ENCODE measurements at regions not wholly inside any gene's neighbourhood (a gene's known extent, or its start where the extent isn't known, plus 50 kb on each side); places are given as distances from the start of the nearest gene placed in this dataset.
"Not testable (repeated sequence)": the region's sequence is repeated elsewhere in the genome, so short reads cannot be mapped to it uniquely, and the experiment has no call there.

DNA sequence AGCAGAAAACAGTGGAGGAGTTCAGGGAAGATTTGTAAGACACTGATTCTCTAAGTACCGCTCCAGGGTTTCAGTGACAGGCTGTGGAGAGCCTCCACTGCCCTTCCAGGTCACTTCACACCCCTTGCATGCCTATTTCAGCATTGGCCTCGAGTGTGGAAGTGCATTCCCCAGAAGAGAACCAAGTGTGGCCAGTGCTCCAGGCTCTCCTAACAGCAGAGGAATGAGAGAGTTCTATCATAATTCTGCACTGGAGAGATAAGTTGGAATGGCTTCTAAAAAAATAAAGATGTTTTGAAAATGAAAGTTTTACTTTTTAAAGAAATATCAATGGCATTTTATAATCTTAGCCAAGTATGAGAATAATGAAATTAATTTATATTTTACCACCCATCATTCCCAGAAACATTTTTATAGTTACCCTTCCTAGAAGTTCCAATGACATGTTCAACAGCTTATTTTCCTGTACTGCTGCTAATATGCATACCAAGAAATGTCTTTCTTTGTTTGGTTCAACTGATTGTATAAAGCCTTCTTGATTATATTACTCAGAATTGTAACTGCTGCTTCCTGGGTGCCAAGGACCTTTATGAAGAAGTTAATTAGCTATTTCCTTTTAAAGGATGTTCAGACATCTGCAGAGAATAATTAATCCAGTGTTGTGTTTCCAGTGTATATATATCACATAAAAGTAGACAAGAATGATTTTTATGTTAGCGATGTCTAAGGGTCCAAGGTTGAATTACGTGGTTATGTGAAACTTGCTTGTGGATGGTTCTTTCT lies 61.0 kb upstream of the SERPINE2 start:
- POLR2A ChIA-PET, result no interaction called here
- TF ChIP-seq, protein P1, sequence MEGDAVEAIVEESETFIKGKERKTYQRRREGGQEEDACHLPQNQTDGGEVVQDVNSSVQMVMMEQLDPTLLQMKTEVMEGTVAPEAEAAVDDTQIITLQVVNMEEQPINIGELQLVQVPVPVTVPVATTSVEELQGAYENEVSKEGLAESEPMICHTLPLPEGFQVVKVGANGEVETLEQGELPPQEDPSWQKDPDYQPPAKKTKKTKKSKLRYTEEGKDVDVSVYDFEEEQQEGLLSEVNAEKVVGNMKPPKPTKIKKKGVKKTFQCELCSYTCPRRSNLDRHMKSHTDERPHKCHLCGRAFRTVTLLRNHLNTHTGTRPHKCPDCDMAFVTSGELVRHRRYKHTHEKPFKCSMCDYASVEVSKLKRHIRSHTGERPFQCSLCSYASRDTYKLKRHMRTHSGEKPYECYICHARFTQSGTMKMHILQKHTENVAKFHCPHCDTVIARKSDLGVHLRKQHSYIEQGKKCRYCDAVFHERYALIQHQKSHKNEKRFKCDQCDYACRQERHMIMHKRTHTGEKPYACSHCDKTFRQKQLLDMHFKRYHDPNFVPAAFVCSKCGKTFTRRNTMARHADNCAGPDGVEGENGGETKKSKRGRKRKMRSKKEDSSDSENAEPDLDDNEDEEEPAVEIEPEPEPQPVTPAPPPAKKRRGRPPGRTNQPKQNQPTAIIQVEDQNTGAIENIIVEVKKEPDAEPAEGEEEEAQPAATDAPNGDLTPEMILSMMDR (IDR thresholded peaks at IDR 0.05; ENCODE audit: insufficient read depth in 1 of 2, low read depth in 1 of 2, low read length in 1 of 2, severe bottlenecking in 1 of 2, unreplicated experiment in 1 of 2), result no peak
- Histone ChIP-seq H3K36me3 (ENCODE audit: control insufficient read depth, insufficient read depth, low read length) (no peaks in the 10 kb centered on the region), H3K4me3 (ENCODE audit: low read depth, low read length) (no peak overlapping the region), H3K9me3 (no peaks in the 10 kb centered on the region), H3K27me3 (replicated peaks; ENCODE audit: control insufficient read depth, insufficient read depth, low read length) (no peaks in the 10 kb centered on the region), H3K4me1 (no peaks in the 10 kb centered on the region)
- Mint-ChIP-seq H3K9me3 (ENCODE audit: unreplicated experiment) (no peaks in the 10 kb centered on the region), H3K4me1 (ENCODE audit: low read depth, unreplicated experiment) (no peaks in the 10 kb centered on the region), H3K27ac (ENCODE audit: unreplicated experiment) (no peak overlapping the region), H3K27me3 (ENCODE audit: insufficient read depth, unreplicated experiment) (peaks cover 10% of the 10 kb centered on the region), H3K4me3 (ENCODE audit: unreplicated experiment) (no peak overlapping the region), H3K36me3 (ENCODE audit: insufficient read depth, unreplicated experiment) (no peaks in the 10 kb centered on the region)
- intact Hi-C loops (cut with micrococcal nuclease; ENCODE audit: unreplicated experiment), result no loop called here
- no TSS peak for BruUV-seq (replicated peaks)
- no peak for DNase-seq
- CTCF ChIA-PET, result no interaction called here

DNA sequence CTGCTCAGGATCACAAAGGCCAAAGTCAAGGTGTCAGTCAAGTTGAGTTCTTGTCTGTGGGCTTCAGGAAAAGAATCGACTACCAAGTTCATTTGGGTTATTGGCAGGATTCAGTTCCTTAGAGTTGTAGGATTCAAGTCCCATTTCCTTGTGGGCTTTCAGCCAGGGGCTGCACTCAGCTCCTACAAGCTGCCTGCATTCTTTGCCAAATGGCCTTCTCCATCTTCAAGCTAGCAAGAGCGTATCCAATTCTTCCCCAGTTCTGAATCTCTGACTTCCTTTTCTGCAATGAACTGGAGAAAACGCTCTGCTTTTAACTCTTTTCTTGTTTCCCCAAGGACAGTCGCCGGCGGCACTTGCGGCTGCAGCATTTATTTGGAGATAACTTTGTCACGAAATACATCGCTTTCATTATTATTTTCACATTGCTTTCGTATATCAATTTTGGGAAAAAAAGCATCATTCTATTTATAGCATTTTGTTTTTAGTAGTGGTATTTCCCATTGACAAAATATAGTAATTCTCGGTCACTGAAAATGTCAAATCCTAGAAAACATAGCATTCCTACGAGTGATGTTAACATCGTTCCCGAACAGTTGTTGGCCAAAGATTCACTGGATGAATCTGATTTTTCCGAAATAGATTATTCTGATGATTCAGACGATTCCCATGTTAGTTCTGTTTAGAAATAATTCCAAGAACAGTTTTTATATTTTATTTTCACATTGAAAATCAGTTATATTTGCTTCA lies 59.6 kb upstream of the SERPINE2 start:
- no peaks in the 10 kb centered on the region for H3K36me3 ChIP-seq (ENCODE audit: control insufficient read depth, insufficient read depth, low read length)
- no peak for DNase-seq
- CTCF ChIA-PET, result no interaction called here
- Mint-ChIP-seq H3K4me1 (ENCODE audit: low read depth, unreplicated experiment) (no peaks in the 10 kb centered on the region), H3K36me3 (ENCODE audit: insufficient read depth, unreplicated experiment) (no peaks in the 10 kb centered on the region), H3K27ac (ENCODE audit: unreplicated experiment) (no peak overlapping the region), H3K4me3 (ENCODE audit: unreplicated experiment) (no peak overlapping the region), H3K9me3 (ENCODE audit: unreplicated experiment) (no peaks in the 10 kb centered on the region), H3K27me3 (ENCODE audit: insufficient read depth, unreplicated experiment) (peaks cover 17% of the 10 kb centered on the region)
- TF ChIP-seq, protein P1 (IDR thresholded peaks at IDR 0.05; ENCODE audit: insufficient read depth in 1 of 2, low read depth in 1 of 2, low read length in 1 of 2, severe bottlenecking in 1 of 2, unreplicated experiment in 1 of 2), result no peak
- H3K27me3 ChIP-seq (replicated peaks; ENCODE audit: control insufficient read depth, insufficient read depth, low read length), result no peaks in the 10 kb centered on the region
- no TSS peak for BruUV-seq (replicated peaks)
- H3K4me3 ChIP-seq (ENCODE audit: low read depth, low read length), result no peak overlapping the region
- no peaks in the 10 kb centered on the region for H3K4me1 ChIP-seq
- POLR2A ChIA-PET, result no interaction called here
- intact Hi-C loops (cut with micrococcal nuclease; ENCODE audit: unreplicated experiment), result no loop called here
- H3K9me3 ChIP-seq, result no peaks in the 10 kb centered on the region

DNA sequence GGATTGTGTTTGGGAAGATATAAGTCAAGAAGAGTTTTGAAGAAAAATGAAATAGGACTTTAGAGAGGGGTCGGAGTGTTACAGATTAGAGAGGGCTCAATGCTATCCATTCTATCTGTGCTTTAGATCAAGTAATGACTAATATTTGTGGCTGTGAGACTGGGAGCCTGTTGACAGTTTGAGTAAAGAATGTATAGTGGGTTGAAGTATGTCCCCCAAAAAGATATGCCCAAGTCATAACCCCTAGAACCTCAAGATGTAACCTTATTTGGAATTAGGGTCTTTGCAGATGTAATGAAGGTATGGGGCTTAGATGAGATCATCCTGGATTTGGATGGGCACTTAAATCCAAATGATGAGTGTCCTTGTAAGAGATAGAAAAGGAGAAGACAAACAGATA lies 55.3 kb upstream of the SERPINE2 start:
- H3K27me3 ChIP-seq (replicated peaks; ENCODE audit: control insufficient read depth, insufficient read depth, low read length), result no peaks in the 10 kb centered on the region
- CTCF ChIA-PET, result no interaction called here
- Mint-ChIP-seq H3K36me3 (ENCODE audit: insufficient read depth, unreplicated experiment) (no peaks in the 10 kb centered on the region), H3K4me3 (ENCODE audit: unreplicated experiment) (no peak overlapping the region), H3K27me3 (ENCODE audit: insufficient read depth, unreplicated experiment) (peaks cover 21% of the 10 kb centered on the region), H3K27ac (ENCODE audit: unreplicated experiment) (no peak overlapping the region), H3K4me1 (ENCODE audit: low read depth, unreplicated experiment) (no peaks in the 10 kb centered on the region), H3K9me3 (ENCODE audit: unreplicated experiment) (no peaks in the 10 kb centered on the region)
- POLR2A ChIA-PET, result no interaction called here
- TF ChIP-seq, protein P1 (IDR thresholded peaks at IDR 0.05; ENCODE audit: insufficient read depth in 1 of 2, low read depth in 1 of 2, low read length in 1 of 2, severe bottlenecking in 1 of 2, unreplicated experiment in 1 of 2), result no peak
- BruUV-seq (replicated peaks), result no TSS peak
- no peaks in the 10 kb centered on the region for H3K4me1 ChIP-seq
- H3K36me3 ChIP-seq (ENCODE audit: control insufficient read depth, insufficient read depth, low read length), result no peaks in the 10 kb centered on the region
- intact Hi-C loops (cut with micrococcal nuclease; ENCODE audit: unreplicated experiment), result no loop called here
- no peaks in the 10 kb centered on the region for H3K9me3 ChIP-seq
- DNase-seq, result no peak
- H3K4me3 ChIP-seq (ENCODE audit: low read depth, low read length), result no peak overlapping the region

DNA sequence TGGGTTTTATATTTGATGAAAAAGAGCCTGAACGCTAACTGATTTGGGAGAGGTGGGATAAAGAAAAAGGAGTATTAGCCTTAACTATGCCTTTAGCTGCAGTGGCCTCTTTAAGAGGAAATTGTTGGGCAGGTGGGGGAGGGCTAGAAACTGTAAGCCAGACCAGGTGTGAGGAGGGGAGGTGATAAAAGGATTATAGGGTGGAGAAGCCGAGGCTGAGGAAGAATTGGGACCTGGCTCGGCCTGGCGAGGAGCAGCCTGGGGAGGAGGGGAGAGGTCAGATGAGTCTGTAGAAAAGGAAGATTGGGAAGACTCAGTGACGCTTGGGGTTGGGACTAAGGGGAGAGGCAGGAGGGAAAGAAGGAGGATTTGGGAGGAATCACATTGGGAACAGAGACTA lies 52.6 kb upstream of the SERPINE2 start:
- H3K36me3 Mint-ChIP-seq (ENCODE audit: insufficient read depth, unreplicated experiment); POLR2A ChIA-PET; H3K4me1 ChIP-seq; H3K9me3 ChIP-seq; H3K9me3 Mint-ChIP-seq (ENCODE audit: unreplicated experiment); H3K36me3 ChIP-seq (ENCODE audit: control insufficient read depth, insufficient read depth, low read length); H3K4me3 ChIP-seq (ENCODE audit: low read depth, low read length); BruUV-seq (replicated peaks); H3K27me3 ChIP-seq (replicated peaks; ENCODE audit: control insufficient read depth, insufficient read depth, low read length); H3K4me1 Mint-ChIP-seq (ENCODE audit: low read depth, unreplicated experiment); intact Hi-C loops (cut with micrococcal nuclease; ENCODE audit: unreplicated experiment); H3K4me3 Mint-ChIP-seq (ENCODE audit: unreplicated experiment); CTCF ChIA-PET; H3K27ac Mint-ChIP-seq (ENCODE audit: unreplicated experiment); DNase-seq: not testable (repeated sequence)
- peaks cover 18% of the 10 kb centered on the region for H3K27me3 Mint-ChIP-seq (ENCODE audit: insufficient read depth, unreplicated experiment)

DNA sequence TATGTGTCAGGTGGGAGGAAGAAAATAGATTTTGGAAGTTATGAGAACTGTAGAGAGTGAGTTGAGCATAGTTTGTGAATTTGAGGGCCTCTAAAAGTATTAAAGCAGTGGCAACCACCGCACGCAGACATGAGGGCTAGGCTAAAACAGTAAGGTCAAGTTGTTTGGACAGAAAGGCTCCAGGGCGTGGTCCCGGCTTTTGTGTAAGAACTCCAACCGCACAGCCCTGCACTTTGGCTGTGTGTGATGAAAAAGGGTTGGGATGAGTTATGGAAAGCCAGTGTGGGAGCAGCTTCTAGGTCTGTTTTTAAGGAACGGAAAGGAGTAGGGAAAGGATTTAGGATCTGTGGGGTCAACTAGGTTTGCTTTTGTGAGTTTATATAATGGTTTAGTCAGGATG lies 50.5 kb upstream of the SERPINE2 start:
- CTCF ChIA-PET; BruUV-seq (replicated peaks); H3K4me1 Mint-ChIP-seq (ENCODE audit: low read depth, unreplicated experiment); H3K4me1 ChIP-seq; DNase-seq; H3K27ac Mint-ChIP-seq (ENCODE audit: unreplicated experiment); H3K9me3 ChIP-seq; H3K36me3 Mint-ChIP-seq (ENCODE audit: insufficient read depth, unreplicated experiment); H3K9me3 Mint-ChIP-seq (ENCODE audit: unreplicated experiment); H3K4me3 Mint-ChIP-seq (ENCODE audit: unreplicated experiment); H3K36me3 ChIP-seq (ENCODE audit: control insufficient read depth, insufficient read depth, low read length); POLR2A ChIA-PET; intact Hi-C loops (cut with micrococcal nuclease; ENCODE audit: unreplicated experiment); H3K4me3 ChIP-seq (ENCODE audit: low read depth, low read length); H3K27me3 ChIP-seq (replicated peaks; ENCODE audit: control insufficient read depth, insufficient read depth, low read length): not testable (repeated sequence)
- peaks cover 11% of the 10 kb centered on the region for H3K27me3 Mint-ChIP-seq (ENCODE audit: insufficient read depth, unreplicated experiment)

Measured in Caco-2 (cell line).